ENCODE measurements at regions not wholly inside any gene's neighbourhood (a gene's known extent, or its start where the extent isn't known, plus 50 kb on each side); places are given as distances from the start of the nearest gene placed in this dataset.

DNA sequence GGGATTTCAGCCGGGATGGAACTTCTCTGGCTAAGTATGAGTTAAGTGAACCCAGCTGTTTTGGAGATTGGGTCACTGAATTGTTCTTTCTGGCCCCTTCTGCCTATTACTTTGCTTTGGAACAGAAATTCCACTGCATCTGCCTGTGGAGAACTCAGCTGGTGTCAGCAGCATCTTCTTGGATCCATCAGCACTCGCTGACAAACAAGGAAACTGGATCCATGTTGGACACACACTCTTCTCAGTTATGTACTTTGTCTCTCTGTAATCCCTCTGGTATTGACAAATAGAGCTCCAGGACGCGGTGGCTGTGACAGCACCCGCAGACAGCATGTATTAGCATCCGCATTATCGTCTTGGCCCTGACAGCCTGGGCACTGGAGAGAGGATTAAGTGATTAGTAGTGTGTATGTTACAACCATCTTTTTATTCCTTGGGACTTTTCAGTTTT lies 73.0 kb upstream of the BMPER start:
- POLR2A ChIA-PET, result no interaction called here
- TF ChIP-seq, protein P1, sequence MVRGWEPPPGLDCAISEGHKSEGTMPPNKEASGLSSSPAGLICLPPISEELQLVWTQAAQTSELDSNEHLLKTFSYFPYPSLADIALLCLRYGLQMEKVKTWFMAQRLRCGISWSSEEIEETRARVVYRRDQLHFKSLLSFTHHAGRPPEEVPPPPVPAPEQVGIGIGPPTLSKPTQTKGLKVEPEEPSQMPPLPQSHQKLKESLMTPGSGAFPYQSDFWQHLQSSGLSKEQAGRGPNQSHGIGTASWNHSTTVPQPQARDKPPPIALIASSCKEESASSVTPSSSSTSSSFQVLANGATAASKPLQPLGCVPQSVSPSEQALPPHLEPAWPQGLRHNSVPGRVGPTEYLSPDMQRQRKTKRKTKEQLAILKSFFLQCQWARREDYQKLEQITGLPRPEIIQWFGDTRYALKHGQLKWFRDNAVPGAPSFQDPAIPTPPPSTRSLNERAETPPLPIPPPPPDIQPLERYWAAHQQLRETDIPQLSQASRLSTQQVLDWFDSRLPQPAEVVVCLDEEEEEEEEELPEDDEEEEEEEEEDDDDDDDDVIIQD (CRISPR knock-in tag; IDR thresholded peaks at IDR 0.05), result no peak
- TF ChIP-seq, protein P2, sequence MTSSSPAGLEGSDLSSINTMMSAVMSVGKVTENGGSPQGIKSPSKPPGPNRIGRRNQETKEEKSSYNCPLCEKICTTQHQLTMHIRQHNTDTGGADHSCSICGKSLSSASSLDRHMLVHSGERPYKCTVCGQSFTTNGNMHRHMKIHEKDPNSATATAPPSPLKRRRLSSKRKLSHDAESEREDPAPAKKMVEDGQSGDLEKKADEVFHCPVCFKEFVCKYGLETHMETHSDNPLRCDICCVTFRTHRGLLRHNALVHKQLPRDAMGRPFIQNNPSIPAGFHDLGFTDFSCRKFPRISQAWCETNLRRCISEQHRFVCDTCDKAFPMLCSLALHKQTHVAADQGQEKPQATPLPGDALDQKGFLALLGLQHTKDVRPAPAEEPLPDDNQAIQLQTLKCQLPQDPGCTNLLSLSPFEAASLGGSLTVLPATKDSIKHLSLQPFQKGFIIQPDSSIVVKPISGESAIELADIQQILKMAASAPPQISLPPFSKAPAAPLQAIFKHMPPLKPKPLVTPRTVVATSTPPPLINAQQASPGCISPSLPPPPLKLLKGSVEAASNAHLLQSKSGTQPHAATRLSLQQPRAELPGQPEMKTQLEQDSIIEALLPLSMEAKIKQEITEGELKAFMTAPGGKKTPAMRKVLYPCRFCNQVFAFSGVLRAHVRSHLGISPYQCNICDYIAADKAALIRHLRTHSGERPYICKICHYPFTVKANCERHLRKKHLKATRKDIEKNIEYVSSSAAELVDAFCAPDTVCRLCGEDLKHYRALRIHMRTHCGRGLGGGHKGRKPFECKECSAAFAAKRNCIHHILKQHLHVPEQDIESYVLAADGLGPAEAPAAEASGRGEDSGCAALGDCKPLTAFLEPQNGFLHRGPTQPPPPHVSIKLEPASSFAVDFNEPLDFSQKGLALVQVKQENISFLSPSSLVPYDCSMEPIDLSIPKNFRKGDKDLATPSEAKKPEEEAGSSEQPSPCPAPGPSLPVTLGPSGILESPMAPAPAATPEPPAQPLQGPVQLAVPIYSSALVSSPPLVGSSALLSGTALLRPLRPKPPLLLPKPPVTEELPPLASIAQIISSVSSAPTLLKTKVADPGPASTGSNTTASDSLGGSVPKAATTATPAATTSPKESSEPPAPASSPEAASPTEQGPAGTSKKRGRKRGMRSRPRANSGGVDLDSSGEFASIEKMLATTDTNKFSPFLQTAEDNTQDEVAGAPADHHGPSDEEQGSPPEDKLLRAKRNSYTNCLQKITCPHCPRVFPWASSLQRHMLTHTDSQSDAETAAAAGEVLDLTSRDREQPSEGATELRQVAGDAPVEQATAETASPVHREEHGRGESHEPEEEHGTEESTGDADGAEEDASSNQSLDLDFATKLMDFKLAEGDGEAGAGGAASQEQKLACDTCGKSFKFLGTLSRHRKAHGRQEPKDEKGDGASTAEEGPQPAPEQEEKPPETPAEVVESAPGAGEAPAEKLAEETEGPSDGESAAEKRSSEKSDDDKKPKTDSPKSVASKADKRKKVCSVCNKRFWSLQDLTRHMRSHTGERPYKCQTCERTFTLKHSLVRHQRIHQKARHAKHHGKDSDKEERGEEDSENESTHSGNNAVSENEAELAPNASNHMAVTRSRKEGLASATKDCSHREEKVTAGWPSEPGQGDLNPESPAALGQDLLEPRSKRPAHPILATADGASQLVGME (CRISPR knock-in tag; IDR thresholded peaks at IDR 0.05), result no peak
- TF ChIP-seq ZFP30 (CRISPR knock-in tag; IDR thresholded peaks at IDR 0.05; ENCODE audit: borderline replicate concordance), result no peak
- no peak for TF ChIP-seq SAP30 (IDR thresholded peaks at IDR 0.05; ENCODE audit: borderline replicate concordance, insufficient read depth, low read depth, low read length, poor library complexity, severe bottlenecking)
- TF ChIP-seq NCOA4 (IDR thresholded peaks at IDR 0.05; ENCODE audit: partially characterized antibody), result no peak
- no peaks in the 10 kb centered on the region for H3K36me3 ChIP-seq (ENCODE audit: control insufficient read depth, insufficient read depth, low read length)
- H3K79me2 ChIP-seq (ENCODE audit: control insufficient read depth, insufficient read depth, low read length), result no peaks in the 10 kb centered on the region
- FAIRE-seq (no peak), ATAC-seq (no peak), DNase-seq (ENCODE audit: extremely low read depth in 1 of 4, low spot score in 3 of 4) (no peak)
- in situ Hi-C loops (cut with MboI) (no loop called here), intact Hi-C loops (cut with micrococcal nuclease) (no loop called here)
- H3K27ac ChIP-seq (ENCODE audit: extremely low read depth, low read depth, low read length), result no peak overlapping the region
- no peaks in the 10 kb centered on the region for H3K27me3 ChIP-seq (ENCODE audit: control insufficient read depth in 2 of 2, insufficient read depth in 2 of 2, low read length in 2 of 2)
- no TSS peak for BruUV-seq (replicated peaks)
- H3K4me3 ChIP-seq, result no peak overlapping the region
- no peak overlapping the region for H3K4me2 ChIP-seq (ENCODE audit: insufficient read depth, low read length)
- H3K4me1 ChIP-seq (replicated peaks in 1 of 2; ENCODE audit: control insufficient read depth in 2 of 2, insufficient read depth in 2 of 2, low read length in 2 of 2), result no peaks in the 10 kb centered on the region
- H2AFZ ChIP-seq (ENCODE audit: low read depth, low read length), result no peak overlapping the region
- CTCF ChIA-PET (ENCODE audit: low intra/inter-chr PET ratio), result no interaction called here
- 5% methylated on average over 7 of the region's 7 CpGs for WGBS (ENCODE audit: insufficient coverage, low coverage, missing lambda C conversion rate)
- H3K9me3 ChIP-seq (replicated peaks; ENCODE audit: control insufficient read depth, insufficient read depth, low read depth, low read length), result no peaks in the 10 kb centered on the region
- H4K20me1 ChIP-seq (replicated peaks; ENCODE audit: control insufficient read depth, insufficient read depth, low read length), result no peaks in the 10 kb centered on the region
- no peaks in the 10 kb centered on the region for H3K9me1 ChIP-seq (ENCODE audit: control insufficient read depth, insufficient read depth, low read length)
- H3K9ac ChIP-seq (ENCODE audit: insufficient read depth in 1 of 2, low read depth in 2 of 2, low read length in 2 of 2), result no peak overlapping the region
